ENCODE measurements at regions not wholly inside any gene's neighbourhood (a gene's known extent, or its start where the extent isn't known, plus 50 kb on each side); places are given as distances from the start of the nearest gene placed in this dataset.

DNA sequence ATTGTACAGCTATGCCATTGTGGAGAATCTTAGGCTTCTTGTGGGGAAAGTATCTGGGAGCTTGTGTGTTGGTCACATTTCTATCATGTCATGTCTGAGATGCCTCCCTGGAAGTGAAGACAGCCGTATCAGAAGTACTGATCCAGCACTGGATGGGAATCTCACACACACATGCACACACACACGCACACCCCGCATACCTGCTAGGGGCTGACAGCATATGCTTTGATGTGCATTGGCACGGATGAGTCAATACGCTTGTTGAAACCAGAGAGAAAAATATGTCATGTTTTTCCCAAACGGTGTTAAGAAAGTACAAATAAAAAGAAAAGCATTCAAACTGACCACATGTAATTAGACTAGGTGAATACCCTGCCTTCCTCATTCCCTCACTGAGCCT lies 260.8 kb downstream of the KTN1 start:
- TF ChIP-seq, protein P1, sequence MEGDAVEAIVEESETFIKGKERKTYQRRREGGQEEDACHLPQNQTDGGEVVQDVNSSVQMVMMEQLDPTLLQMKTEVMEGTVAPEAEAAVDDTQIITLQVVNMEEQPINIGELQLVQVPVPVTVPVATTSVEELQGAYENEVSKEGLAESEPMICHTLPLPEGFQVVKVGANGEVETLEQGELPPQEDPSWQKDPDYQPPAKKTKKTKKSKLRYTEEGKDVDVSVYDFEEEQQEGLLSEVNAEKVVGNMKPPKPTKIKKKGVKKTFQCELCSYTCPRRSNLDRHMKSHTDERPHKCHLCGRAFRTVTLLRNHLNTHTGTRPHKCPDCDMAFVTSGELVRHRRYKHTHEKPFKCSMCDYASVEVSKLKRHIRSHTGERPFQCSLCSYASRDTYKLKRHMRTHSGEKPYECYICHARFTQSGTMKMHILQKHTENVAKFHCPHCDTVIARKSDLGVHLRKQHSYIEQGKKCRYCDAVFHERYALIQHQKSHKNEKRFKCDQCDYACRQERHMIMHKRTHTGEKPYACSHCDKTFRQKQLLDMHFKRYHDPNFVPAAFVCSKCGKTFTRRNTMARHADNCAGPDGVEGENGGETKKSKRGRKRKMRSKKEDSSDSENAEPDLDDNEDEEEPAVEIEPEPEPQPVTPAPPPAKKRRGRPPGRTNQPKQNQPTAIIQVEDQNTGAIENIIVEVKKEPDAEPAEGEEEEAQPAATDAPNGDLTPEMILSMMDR (IDR thresholded peaks at IDR 0.05; ENCODE audit: borderline replicate concordance, extremely low read depth, low read length, poor library complexity, severe bottlenecking): no peak
- no peak for TF ChIP-seq EZH2 (IDR thresholded peaks at IDR 0.05; ENCODE audit: borderline replicate concordance, low read depth, low read length, severe bottlenecking)
- no peaks in the 10 kb centered on the region for H3K79me2 ChIP-seq (ENCODE audit: insufficient read depth, low read length)
- no peak overlapping the region for H2AFZ ChIP-seq (ENCODE audit: low read depth, low read length)
- H3K4me2 ChIP-seq (ENCODE audit: insufficient read depth, low read length): no peak overlapping the region
- H3K27ac ChIP-seq (ENCODE audit: low read length): no peak overlapping the region
- ATAC-seq (ENCODE audit: insufficient read depth, low read depth) (no peak), DNase-seq (no peak)
- no peaks in the 10 kb centered on the region for H3K36me3 ChIP-seq (ENCODE audit: insufficient read depth, low read length)
- H3K9me3 ChIP-seq (ENCODE audit: insufficient read depth, low read length, severe bottlenecking): no peaks in the 10 kb centered on the region
- no peak overlapping the region for H3K4me3 ChIP-seq (ENCODE audit: low read depth in 1 of 2, low read length in 2 of 2)
- H3K9ac ChIP-seq (ENCODE audit: low read depth, low read length): no peak overlapping the region
- no peaks in the 10 kb centered on the region for H3K27me3 ChIP-seq (ENCODE audit: insufficient read depth, low read length, poor library complexity)
- no peaks in the 10 kb centered on the region for H3K4me1 ChIP-seq (ENCODE audit: insufficient read depth, low read length)
- H4K20me1 ChIP-seq (ENCODE audit: insufficient read depth, low read length): no peaks in the 10 kb centered on the region

DNA sequence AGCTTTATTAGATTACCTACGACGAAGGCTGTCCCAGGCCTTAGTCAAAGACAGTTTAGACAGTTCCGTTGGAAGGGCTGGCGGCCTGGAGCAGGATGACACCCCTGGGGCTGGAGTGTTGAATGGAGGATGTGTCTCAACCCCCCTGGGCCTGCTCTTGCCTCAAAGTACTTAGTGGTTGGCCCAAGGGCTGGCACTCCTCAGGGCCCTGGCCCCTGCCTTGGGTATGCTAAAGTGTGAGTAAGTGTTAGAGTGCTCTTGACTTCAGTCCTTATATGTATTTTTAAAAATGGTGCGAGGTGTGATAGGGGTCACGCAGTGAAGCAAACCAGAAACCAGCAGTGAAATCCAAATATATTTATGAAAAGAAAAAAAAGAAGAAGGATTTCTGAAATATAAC lies 261.6 kb downstream of the KTN1 start:
- H2AFZ ChIP-seq (ENCODE audit: low read depth, low read length): no peak overlapping the region
- no peaks in the 10 kb centered on the region for H3K79me2 ChIP-seq (ENCODE audit: insufficient read depth, low read length)
- ATAC-seq (ENCODE audit: insufficient read depth, low read depth): no peak
- H3K4me3 ChIP-seq (ENCODE audit: low read depth in 1 of 2, low read length in 2 of 2): no peak overlapping the region
- no peaks in the 10 kb centered on the region for H3K27me3 ChIP-seq (ENCODE audit: insufficient read depth, low read length, poor library complexity)
- H3K36me3 ChIP-seq (ENCODE audit: insufficient read depth, low read length): no peaks in the 10 kb centered on the region
- H3K27ac ChIP-seq (ENCODE audit: low read length): no peak overlapping the region
- H3K9me3 ChIP-seq (ENCODE audit: insufficient read depth, low read length, severe bottlenecking): no peaks in the 10 kb centered on the region
- TF ChIP-seq, protein P1 (IDR thresholded peaks at IDR 0.05; ENCODE audit: borderline replicate concordance, extremely low read depth, low read length, poor library complexity, severe bottlenecking): no peak
- no peak for TF ChIP-seq EZH2 (IDR thresholded peaks at IDR 0.05; ENCODE audit: borderline replicate concordance, low read depth, low read length, severe bottlenecking)
- DNase-seq: no peak
- H4K20me1 ChIP-seq (ENCODE audit: insufficient read depth, low read length): no peaks in the 10 kb centered on the region
- no peak overlapping the region for H3K9ac ChIP-seq (ENCODE audit: low read depth, low read length)
- H3K4me1 ChIP-seq (ENCODE audit: insufficient read depth, low read length): no peaks in the 10 kb centered on the region
- H3K4me2 ChIP-seq (ENCODE audit: insufficient read depth, low read length): no peak overlapping the region

DNA sequence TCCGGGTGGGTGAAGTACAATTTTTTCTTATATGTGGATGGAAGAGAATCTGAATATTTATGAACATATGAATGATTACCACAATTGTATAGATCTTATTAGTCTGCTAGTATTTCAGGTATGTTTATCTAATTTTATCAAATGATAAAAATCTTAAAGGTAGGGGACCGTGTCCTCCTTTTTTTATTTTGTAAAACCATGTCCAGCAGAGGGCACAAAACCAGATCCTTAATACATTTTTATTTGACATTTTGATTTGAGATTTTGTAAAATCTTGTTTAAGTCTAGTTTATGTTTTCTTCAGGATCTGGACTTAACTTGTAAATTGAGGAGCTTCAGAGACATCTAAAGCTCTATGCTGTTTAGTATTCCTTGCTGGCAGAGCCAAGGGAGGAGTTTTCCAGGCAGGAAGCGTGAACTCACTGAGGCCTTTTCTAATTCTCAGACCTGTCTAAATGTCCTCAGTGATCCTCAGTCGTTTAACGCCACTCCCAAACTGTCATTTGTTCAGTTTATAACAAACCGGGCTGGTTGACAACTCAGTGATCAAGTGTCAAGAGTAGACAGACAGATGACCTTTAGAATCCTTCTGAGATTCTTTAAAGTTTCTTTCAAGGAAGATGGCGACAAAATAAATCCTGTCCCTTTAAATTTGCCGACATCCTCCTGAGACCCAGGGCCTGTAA lies 263.9 kb downstream of the KTN1 start:
- Histone ChIP-seq H3K4me3 (ENCODE audit: low read depth in 1 of 2, low read length in 2 of 2) (no peak overlapping the region), H3K4me1 (ENCODE audit: insufficient read depth, low read length) (no peaks in the 10 kb centered on the region), H2AFZ (ENCODE audit: low read depth, low read length) (no peak overlapping the region), H3K27me3 (ENCODE audit: insufficient read depth, low read length, poor library complexity) (no peaks in the 10 kb centered on the region), H3K27ac (ENCODE audit: low read length) (no peak overlapping the region), H3K9ac (ENCODE audit: low read depth, low read length) (no peak overlapping the region), H3K9me3 (ENCODE audit: insufficient read depth, low read length, severe bottlenecking) (no peaks in the 10 kb centered on the region), H3K79me2 (ENCODE audit: insufficient read depth, low read length) (no peaks in the 10 kb centered on the region), H3K36me3 (ENCODE audit: insufficient read depth, low read length) (no peaks in the 10 kb centered on the region), H3K4me2 (ENCODE audit: insufficient read depth, low read length) (no peak overlapping the region), H4K20me1 (ENCODE audit: insufficient read depth, low read length) (no peaks in the 10 kb centered on the region)
- no peak for DNase-seq
- no peak for ATAC-seq (ENCODE audit: insufficient read depth, low read depth)
- TF ChIP-seq, protein P1 (IDR thresholded peaks at IDR 0.05; ENCODE audit: borderline replicate concordance, extremely low read depth, low read length, poor library complexity, severe bottlenecking): peak; percentile 38
- no peak for TF ChIP-seq EZH2 (IDR thresholded peaks at IDR 0.05; ENCODE audit: borderline replicate concordance, low read depth, low read length, severe bottlenecking)

Data from DND-41 (cell line).